ENCODE measurements at regions not wholly inside any gene's neighbourhood (a gene's known extent, or its start where the extent isn't known, plus 50 kb on each side); places are given as distances from the start of the nearest gene placed in this dataset.
"Not testable (repeated sequence)": the region's sequence is repeated elsewhere in the genome, so short reads cannot be mapped to it uniquely, and the experiment has no call there.

GRCh38 chr12:68547318-68547717, 63.4 kb upstream of the RAP1B start:
- DNase-seq (ENCODE audit: low read depth), result not testable (repeated sequence)

DNA sequence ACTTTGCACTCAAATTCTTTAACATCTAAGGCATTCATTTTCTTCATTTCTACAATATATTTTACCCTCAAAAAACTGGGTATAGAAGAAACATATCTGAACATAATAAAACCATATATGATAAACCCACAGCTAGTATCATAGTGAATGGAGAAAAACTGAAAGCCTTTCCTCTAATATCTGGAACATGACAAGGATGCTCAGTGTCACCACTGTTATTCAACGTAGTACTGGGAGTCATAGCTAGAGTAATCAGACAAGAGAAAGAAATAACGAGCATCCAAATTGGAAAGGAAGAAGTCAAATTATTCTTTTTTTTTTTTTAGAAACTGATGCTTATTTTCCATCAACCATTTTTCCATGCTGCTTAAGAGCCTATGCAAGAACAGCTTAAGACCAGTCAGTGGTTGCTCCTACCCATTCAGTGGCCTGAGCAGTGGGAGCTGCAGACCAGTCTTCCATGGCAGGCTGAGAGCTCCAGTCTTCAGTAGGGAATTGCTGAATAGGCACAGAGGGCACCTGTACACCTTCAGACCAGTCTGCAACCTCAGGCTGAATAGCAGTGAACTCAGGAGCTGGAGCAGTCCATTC, 58.0 kb upstream of the RAP1B start:
- DNase-seq (ENCODE audit: low read depth), result not testable (repeated sequence)

GRCh38 chr12:68557011-68557730, 53.5 kb upstream of the RAP1B start:
- no peak for DNase-seq (ENCODE audit: low read depth)

DNA sequence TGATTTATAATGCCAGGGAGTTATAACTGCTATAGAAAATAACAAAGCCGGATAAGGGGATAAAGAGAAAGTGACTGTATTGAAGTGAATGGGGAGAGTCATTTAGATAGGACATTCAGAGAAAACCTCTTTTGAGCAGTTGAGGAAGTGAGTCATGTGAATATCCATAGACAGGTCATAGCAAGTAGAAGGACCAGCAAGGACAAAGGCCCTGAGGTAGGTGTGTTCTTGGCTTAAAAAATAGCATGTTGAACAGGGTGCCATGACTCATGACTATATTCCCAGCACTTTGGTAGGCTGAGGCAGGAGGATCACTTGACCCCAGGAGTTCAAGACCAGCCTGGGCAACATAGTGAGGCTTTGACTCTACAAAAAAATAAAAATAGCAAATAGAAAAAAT, 51.5 kb upstream of the RAP1B start:
- no peak for DNase-seq (ENCODE audit: low read depth)

- no peak for DNase-seq (ENCODE audit: low read depth)
Measured at GRCh38 chr12:68559984-68560850, 50.5 kb upstream of the RAP1B start.

GRCh38 chr12:68560851-68561422, 49.8 kb upstream of the RAP1B start:
- no peak for DNase-seq (ENCODE audit: low read depth)

Data from forelimb muscle (tissue), 1 donor.